Neuronal stem cell (in vitro differentiated cells): ENCODE measurements at regions not wholly inside any gene's neighbourhood (a gene's known extent, or its start where the extent isn't known, plus 50 kb on each side); places are given as distances from the start of the nearest gene placed in this dataset.

Source experiments
- DNase-seq: peaks from one replicate; pipeline ENCODE4 v3.0.0-alpha.2; 2013; ENCODE audit warnings: low spot score
- H2AFZ ChIP-seq: one replicate; pipeline ENCODE4 v1.6.1; 2013; ENCODE audit warnings: mild to moderate bottlenecking, low read length, inconsistent platforms
- H2AK5ac ChIP-seq: 2 replicates; pipeline ENCODE4 v1.6.1; 2013; ENCODE audit warnings: low read depth, mild to moderate bottlenecking, inconsistent platforms, low read length, moderate library complexity, mixed read lengths
- H2BK120ac ChIP-seq: 2 replicates; pipeline ENCODE4 v1.6.1; 2013; ENCODE audit warnings: low read depth, mild to moderate bottlenecking, inconsistent platforms, low read length, moderate library complexity, mixed read lengths
- H2BK12ac ChIP-seq: one replicate; pipeline ENCODE4 v1.6.1; 2013; ENCODE audit warnings: low read length, inconsistent platforms
- H2BK15ac ChIP-seq: 2 replicates; pipeline ENCODE4 v1.6.1; 2013; ENCODE audit warnings: mild to moderate bottlenecking, low read length, inconsistent platforms, mixed read lengths
- H2BK5ac ChIP-seq: one replicate; pipeline ENCODE4 v1.6.1; 2013; ENCODE audit warnings: inconsistent platforms, mild to moderate bottlenecking, low read length, moderate library complexity
- H3K14ac ChIP-seq: one replicate; pipeline ENCODE4 v1.6.1; 2013; ENCODE audit warnings: low read length, inconsistent platforms
- H3K18ac ChIP-seq: 2 replicates; pipeline ENCODE4 v1.6.1; 2013; ENCODE audit warnings: low read length, inconsistent platforms
- H3K23ac ChIP-seq: 2 replicates; pipeline ENCODE4 v1.6.1; 2013; ENCODE audit warnings: low read depth, mild to moderate bottlenecking, mixed read lengths, low read length, inconsistent platforms; ENCODE audit not compliant: poor library complexity
- H3K27ac ChIP-seq: replicated peaks from 3 replicates; pipeline ENCODE4 v1.5.1; 2013; ENCODE audit warnings: low read length, inconsistent platforms
- H3K27me3 ChIP-seq, 3 experiments: 2 replicates each; pipeline ENCODE4 v1.6.1; 2013; ENCODE audit warnings: low read length in 3 of 3, mild to moderate bottlenecking in 2 of 3, inconsistent platforms in 1 of 3, low read depth in 1 of 3, mixed read lengths in 1 of 3, moderate library complexity in 1 of 3; ENCODE audit not compliant: control insufficient read depth in 3 of 3, insufficient read depth in 3 of 3
- H3K36me3 ChIP-seq, 2 donors: replicated peaks in 1 of 2; 2 replicates each; pipeline ENCODE4 v1.6.1; 2013; ENCODE audit warnings: low read length in 2 of 2; ENCODE audit not compliant: control insufficient read depth in 2 of 2, insufficient read depth in 2 of 2
- H3K4ac ChIP-seq: 2 replicates; pipeline ENCODE4 v1.6.1; 2013; ENCODE audit warnings: inconsistent platforms, mild to moderate bottlenecking, low read length, moderate library complexity
- H3K4me1 ChIP-seq, 2 donors: 1 replicate in 1 of 2; 2 replicates in 1 of 2; pipeline ENCODE4 v1.6.1; 2013; ENCODE audit warnings: low read length in 2 of 2, low read depth in 1 of 2; ENCODE audit not compliant: control insufficient read depth in 2 of 2, insufficient read depth in 1 of 2
- H3K4me2 ChIP-seq: one replicate; pipeline ENCODE4 v1.6.1; 2013; ENCODE audit warnings: mild to moderate bottlenecking, low read length, inconsistent platforms; ENCODE audit not compliant: insufficient read depth, poor library complexity, severe bottlenecking
- H3K4me3 ChIP-seq, 2 donors: 2 replicates each; pipeline ENCODE4 v1.5.1; 2013; ENCODE audit warnings: low read length in 2 of 2, mild to moderate bottlenecking in 2 of 2, inconsistent platforms in 1 of 2, moderate library complexity in 1 of 2
- H3K79me1 ChIP-seq: one replicate; pipeline ENCODE4 v1.6.1; 2013; ENCODE audit warnings: low read depth, mild to moderate bottlenecking, inconsistent platforms, low read length, moderate library complexity
- H3K9ac ChIP-seq: one replicate; pipeline ENCODE4 v1.6.1; 2013; ENCODE audit warnings: mild to moderate bottlenecking, low read depth, low read length, inconsistent platforms; ENCODE audit not compliant: poor library complexity
- H3K9me3 ChIP-seq, 2 donors: replicated peaks in 1 of 2; 2 replicates each; pipeline versions ENCODE3 to v1.6.1; 2013; ENCODE audit warnings: low read length in 2 of 2, mild to moderate bottlenecking in 2 of 2, inconsistent platforms in 1 of 2, low read depth in 1 of 2, mixed read lengths in 1 of 2, moderate library complexity in 1 of 2; ENCODE audit not compliant: control insufficient read depth in 2 of 2, insufficient read depth in 1 of 2
- H4K8ac ChIP-seq: one replicate; pipeline ENCODE4 v1.6.1; 2013; ENCODE audit warnings: low read depth, mild to moderate bottlenecking, inconsistent platforms, low read length, moderate library complexity
- H4K91ac ChIP-seq: one replicate; pipeline ENCODE4 v1.6.1; 2013; ENCODE audit warnings: low read length, low read depth, mild to moderate bottlenecking, inconsistent platforms; ENCODE audit not compliant: poor library complexity
- WGBS, 2 donors: extraction: QIAGEN DNeasy Blood & Tissue Kit; methylation state at CpG; one replicate each; pipeline ENCODE4 v1.1.7; 2013; ENCODE audit warnings: missing lambda C conversion rate in 2 of 2, mixed read lengths in 1 of 2; ENCODE audit not compliant: insufficient read length in 2 of 2, insufficient replicate concordance in 1 of 2; ENCODE audit errors: extremely low coverage in 2 of 2; 5-methylcytosine and 5-hydroxymethylcytosine counted together

GRCh38 chr2:176847575-176847974 is 365.0 kb upstream of the HNRNPA3 start:
- H2BK5ac ChIP-seq: no peak overlapping the region
- H3K9ac ChIP-seq: no peak overlapping the region
- H2AK5ac ChIP-seq: no peak overlapping the region
- H4K8ac ChIP-seq: no peak overlapping the region
- H3K18ac ChIP-seq: no peak overlapping the region
- no peak overlapping the region for H2BK15ac ChIP-seq
- no peak for DNase-seq
- no peak overlapping the region for H3K4me3 ChIP-seq
- H3K36me3 ChIP-seq: no peaks in the 10 kb centered on the region
- H3K27ac ChIP-seq: no peak overlapping the region
- WGBS, 2 donors: no CpG with 5 or more reads among the region's 4 CpGs
- H4K91ac ChIP-seq: no peak overlapping the region
- H2AFZ ChIP-seq: no peak overlapping the region
- no peak overlapping the region for H3K23ac ChIP-seq
- H3K4me1 ChIP-seq: no peaks in the 10 kb centered on the region
- no peak overlapping the region for H3K14ac ChIP-seq
- H3K27me3 ChIP-seq: no peaks in the 10 kb centered on the region
- H3K4me2 ChIP-seq: no peak overlapping the region
- H2BK120ac ChIP-seq: no peak overlapping the region
- no peak overlapping the region for H3K4ac ChIP-seq
- H2BK12ac ChIP-seq: no peak overlapping the region
- no peaks in the 10 kb centered on the region for H3K79me1 ChIP-seq
- H3K9me3 ChIP-seq: no peaks in the 10 kb centered on the region

DNA sequence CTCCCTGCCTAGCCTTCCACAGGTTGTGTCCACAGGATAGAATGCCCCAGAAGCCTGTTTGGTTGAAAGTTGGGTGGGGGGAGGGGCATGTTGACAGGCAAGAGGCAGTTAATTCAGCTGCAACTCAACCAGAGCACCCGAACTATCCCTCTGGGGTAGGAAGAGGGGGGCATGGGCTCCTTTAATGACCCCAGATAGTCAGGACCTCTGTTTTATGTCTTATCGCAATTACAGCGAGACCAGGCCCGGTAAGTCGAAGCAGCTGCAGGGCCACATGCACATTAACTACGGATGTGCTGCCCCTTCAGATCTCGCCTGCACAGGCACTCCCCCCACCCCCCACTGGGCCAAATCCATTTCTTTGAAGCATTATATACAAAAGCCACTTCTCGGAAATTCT is 363.8 kb upstream of the HNRNPA3 start:
- Histone ChIP-seq H3K4me1 (no peaks in the 10 kb centered on the region), H2BK12ac (no peak overlapping the region), H3K4me3 (no peak overlapping the region), H3K4ac (no peak overlapping the region), H3K36me3 (no peaks in the 10 kb centered on the region), H2BK120ac (no peak overlapping the region), H3K27ac (no peak overlapping the region), H3K27me3 (no peaks in the 10 kb centered on the region), H2AFZ (no peak overlapping the region), H3K14ac (no peak overlapping the region), H2AK5ac (no peak overlapping the region), H4K91ac (no peak overlapping the region), H3K4me2 (no peak overlapping the region), H3K9ac (no peak overlapping the region), H3K79me1 (no peaks in the 10 kb centered on the region), H4K8ac (no peak overlapping the region), H3K23ac (no peak overlapping the region), H2BK5ac (no peak overlapping the region), H3K18ac (no peak overlapping the region), H2BK15ac (no peak overlapping the region), H3K9me3 (no peaks in the 10 kb centered on the region)
- no peak for DNase-seq
- WGBS, 2 donors: no CpG with 5 or more reads among the region's 8 CpGs

- no CpG with 5 or more reads among the region's 2 CpGs for WGBS, 2 donors
- no peak overlapping the region for H3K4ac ChIP-seq
- H2BK15ac ChIP-seq: no peak overlapping the region
- H2BK5ac ChIP-seq: no peak overlapping the region
- H3K14ac ChIP-seq: no peak overlapping the region
- H3K4me2 ChIP-seq: no peak overlapping the region
- no peak overlapping the region for H3K9ac ChIP-seq
- H3K23ac ChIP-seq: no peak overlapping the region
- no peak overlapping the region for H2BK120ac ChIP-seq
- H3K27ac ChIP-seq: no peak overlapping the region
- no peaks in the 10 kb centered on the region for H3K27me3 ChIP-seq
- H2BK12ac ChIP-seq: no peak overlapping the region
- no peak overlapping the region for H3K18ac ChIP-seq
- H3K4me1 ChIP-seq: no peaks in the 10 kb centered on the region
- H3K36me3 ChIP-seq: no peaks in the 10 kb centered on the region
- H3K9me3 ChIP-seq: no peaks in the 10 kb centered on the region
- no peak overlapping the region for H2AFZ ChIP-seq
- no peak overlapping the region for H4K8ac ChIP-seq
- no peak for DNase-seq
- H4K91ac ChIP-seq: no peak overlapping the region
- no peaks in the 10 kb centered on the region for H3K79me1 ChIP-seq
- no peak overlapping the region for H2AK5ac ChIP-seq
- H3K4me3 ChIP-seq: no peak overlapping the region
These were observed 361.2 kb upstream of the HNRNPA3 start for GRCh38 chr2:176851200-176851888.

- Histone ChIP-seq H3K23ac (no peak overlapping the region), H3K4me3 (no peak overlapping the region), H3K27ac (no peak overlapping the region), H3K14ac (no peak overlapping the region), H3K9ac (no peak overlapping the region), H2BK120ac (no peak overlapping the region), H3K79me1 (no peaks in the 10 kb centered on the region), H4K91ac (no peak overlapping the region), H2BK5ac (no peak overlapping the region), H3K9me3 (no peaks in the 10 kb centered on the region), H2BK12ac (no peak overlapping the region), H2BK15ac (no peak overlapping the region), H3K27me3 (no peaks in the 10 kb centered on the region), H2AFZ (no peak overlapping the region), H3K18ac (no peak overlapping the region), H3K36me3 (no peaks in the 10 kb centered on the region), H4K8ac (no peak overlapping the region), H2AK5ac (no peak overlapping the region), H3K4me2 (no peak overlapping the region), H3K4ac (no peak overlapping the region), H3K4me1 (no peaks in the 10 kb centered on the region)
- DNase-seq: no peak
- WGBS, 2 donors: no CpG with 5 or more reads among the region's 1 CpG
These were observed 360.6 kb upstream of the HNRNPA3 start for GRCh38 chr2:176851889-176852483.
